WTC11 (cell line): ENCODE measurements at regions not wholly inside any gene's neighbourhood (a gene's known extent, or its start where the extent isn't known, plus 50 kb on each side); places are given as distances from the start of the nearest gene placed in this dataset.

Experiments
- ATAC-seq: fragments of 200-7000 bp; cut with Tn5 transposase; 2 replicates; pipeline ENCODE4 v1.10.0; 2021; ENCODE audit warnings: mild to moderate bottlenecking, moderate library complexity
- CTCF ChIA-PET: fragments of 300-600 bp; sonication (Branson Sonifier 250); formaldehyde crosslinking; loops from one replicate; lab custom pipeline; 2021; ENCODE audit warnings: antibody characterized with exemption; lab: Charles Lee
- POLR2A ChIA-PET: fragments of 350-600 bp; sonication (Branson Sonifier 250); formaldehyde crosslinking; loops from one replicate; lab custom pipeline; 2021; ENCODE audit warnings: antibody characterized with exemption; lab: Charles Lee
- DNase-seq: peaks from one replicate; pipeline ENCODE4 v3.0.0; 2021; ENCODE audit warnings: low spot score
- H3K27ac Mint-ChIP-seq: 2 replicates; pipeline ENCODE4 v1.8.0; 2021; ENCODE audit warnings: mixed read lengths
- H3K27me3 Mint-ChIP-seq: 2 replicates; pipeline ENCODE4 v1.8.0; 2021; ENCODE audit warnings: low read depth, mild to moderate bottlenecking, moderate library complexity, mixed read lengths
- H3K36me3 Mint-ChIP-seq: 2 replicates; pipeline ENCODE4 v1.8.0; 2021; ENCODE audit warnings: mixed read lengths
- H3K4me1 Mint-ChIP-seq: 2 replicates; pipeline ENCODE4 v1.8.0; 2022; ENCODE audit warnings: mixed read lengths
- H3K4me3 Mint-ChIP-seq: 2 replicates; pipeline ENCODE4 v1.8.0; 2021; ENCODE audit warnings: mild to moderate bottlenecking, moderate library complexity, mixed read lengths
- H3K9me3 Mint-ChIP-seq: 2 replicates; pipeline ENCODE4 v1.8.0; 2021; ENCODE audit warnings: mixed read lengths
- CREM ChIP-seq: sonication (generic); formaldehyde crosslinking; IDR thresholded peaks from 2 replicates; pipeline ENCODE4 v1.8.1; 2022; ENCODE audit warnings: mild to moderate bottlenecking, missing genetic modification reagents, moderate library complexity
- E2F4 ChIP-seq: sonication (generic); formaldehyde crosslinking; IDR thresholded peaks from 2 replicates; pipeline ENCODE4 v1.8.1; 2022; ENCODE audit warnings: low read depth, mild to moderate bottlenecking, moderate library complexity, missing genetic modification reagents, borderline replicate concordance
- E2F5 ChIP-seq: sonication (generic); formaldehyde crosslinking; IDR thresholded peaks from 2 replicates; pipeline ENCODE4 v1.8.1; 2022; ENCODE audit warnings: mild to moderate bottlenecking, moderate library complexity, missing genetic modification reagents
- ELF4 ChIP-seq: sonication (generic); formaldehyde crosslinking; IDR thresholded peaks from 2 replicates; pipeline ENCODE4 v1.8.1; 2022; ENCODE audit warnings: low read depth, mild to moderate bottlenecking, moderate library complexity, missing genetic modification reagents
- EMX1 ChIP-seq: fragments of 250-450 bp; sonication (Bioruptor Pico); IDR thresholded peaks from 2 replicates; pipeline ENCODE4 v1.8.0; 2021; ENCODE audit warnings: mild to moderate bottlenecking
- FOXP1 ChIP-seq: sonication (generic); formaldehyde crosslinking; IDR thresholded peaks from 2 replicates; pipeline ENCODE4 v1.8.0; 2022; ENCODE audit warnings: missing genetic modification reagents, mild to moderate bottlenecking, moderate library complexity, borderline replicate concordance
- GRHL2 ChIP-seq: fragments of 250-450 bp; sonication (Bioruptor Pico); IDR thresholded peaks from 2 replicates; pipeline ENCODE4 v1.8.0; 2022; ENCODE audit warnings: mild to moderate bottlenecking, moderate library complexity; ENCODE audit not compliant: insufficient replicate concordance, severe bottlenecking
- GTF2I ChIP-seq: fragments of 250-450 bp; sonication (Bioruptor Pico); conservative IDR thresholded peaks from 2 replicates; pipeline ENCODE4 v1.4.0; 2021; ENCODE audit warnings: mild to moderate bottlenecking
- HMGA2 ChIP-seq: fragments of 250-450 bp; sonication (Bioruptor Pico); IDR thresholded peaks from 2 replicates; pipeline ENCODE4 v1.4.0; 2021; ENCODE audit warnings: mild to moderate bottlenecking, moderate library complexity
- JAZF1 ChIP-seq: fragments of 250-450 bp; sonication (Bioruptor Pico); IDR thresholded peaks from 2 replicates; pipeline ENCODE4 v1.9.0; 2021; ENCODE audit warnings: moderate library complexity, mild to moderate bottlenecking, inconsistent platforms
- NFATC4 ChIP-seq: fragments of 250-450 bp; sonication (Bioruptor Pico); IDR thresholded peaks from 2 replicates; pipeline ENCODE4 v1.9.0; 2021; ENCODE audit warnings: mild to moderate bottlenecking
- NR1H2 ChIP-seq: sonication (generic); formaldehyde crosslinking; IDR thresholded peaks from 2 replicates; pipeline ENCODE4 v1.9.0; 2021; ENCODE audit warnings: mild to moderate bottlenecking, moderate library complexity, missing genetic modification reagents
- NR2C2 ChIP-seq: sonication (generic); formaldehyde crosslinking; IDR thresholded peaks from 2 replicates; pipeline ENCODE4 v1.8.0; 2022; ENCODE audit warnings: mild to moderate bottlenecking, missing genetic modification reagents
- NR3C1 ChIP-seq: sonication (generic); formaldehyde crosslinking; conservative IDR thresholded peaks from 2 replicates; pipeline ENCODE4 v1.8.1; 2023; ENCODE audit warnings: low read depth, mild to moderate bottlenecking, missing genetic modification reagents
- SMAD3 ChIP-seq: sonication (generic); formaldehyde crosslinking; IDR thresholded peaks from 2 replicates; pipeline ENCODE4 v1.8.0; 2022; ENCODE audit warnings: missing genetic modification reagents, mild to moderate bottlenecking, borderline replicate concordance
- SOX15 ChIP-seq: fragments of 250-450 bp; sonication (Bioruptor Pico); IDR thresholded peaks from 2 replicates; pipeline ENCODE4 v1.9.0; 2021; ENCODE audit warnings: mild to moderate bottlenecking
- SP1 ChIP-seq: sonication (generic); formaldehyde crosslinking; conservative IDR thresholded peaks from 2 replicates; pipeline ENCODE4 v1.8.1; 2022; ENCODE audit warnings: missing genetic modification reagents
- ZBTB21 ChIP-seq: sonication (generic); formaldehyde crosslinking; IDR thresholded peaks from 2 replicates; pipeline ENCODE4 v1.8.1; 2023; ENCODE audit warnings: mild to moderate bottlenecking, missing genetic modification reagents, borderline replicate concordance
- ZNF232 ChIP-seq: sonication (generic); formaldehyde crosslinking; IDR thresholded peaks from 2 replicates; pipeline ENCODE4 v1.8.0; 2022; ENCODE audit warnings: mild to moderate bottlenecking, missing genetic modification reagents
- ZNF317 ChIP-seq: sonication (generic); formaldehyde crosslinking; IDR thresholded peaks from 2 replicates; pipeline ENCODE4 v1.8.1; 2023; ENCODE audit warnings: low read depth, mild to moderate bottlenecking, moderate library complexity, missing genetic modification reagents, borderline replicate concordance
- ZNF396 ChIP-seq: fragments of 250-450 bp; sonication (Bioruptor Pico); IDR thresholded peaks from 2 replicates; pipeline ENCODE4 v1.8.0; 2021; ENCODE audit warnings: mild to moderate bottlenecking, moderate library complexity, borderline replicate concordance
- ZNF416 ChIP-seq: fragments of 250-450 bp; sonication (Bioruptor Pico); IDR thresholded peaks from 2 replicates; pipeline ENCODE4 v1.9.0; 2021; ENCODE audit warnings: mild to moderate bottlenecking, inconsistent platforms
- ZSCAN18 ChIP-seq: fragments of 250-450 bp; sonication (Bioruptor Pico); IDR thresholded peaks from 2 replicates; pipeline ENCODE4 v2.1.2; 2022; ENCODE audit warnings: mild to moderate bottlenecking, moderate library complexity
- TF ChIP-seq, protein P1 (sequence below): fragments of 250-450 bp; sonication (Bioruptor Pico); IDR thresholded peaks from 2 replicates; pipeline ENCODE4 v1.9.0; 2021; ENCODE audit warnings: moderate library complexity, mild to moderate bottlenecking, inconsistent platforms, borderline replicate concordance
- TF ChIP-seq, protein P2 (sequence below): sonication (generic); formaldehyde crosslinking; IDR thresholded peaks from 2 replicates; pipeline ENCODE4 v1.8.1; 2023; ENCODE audit warnings: mild to moderate bottlenecking, moderate library complexity, missing genetic modification reagents

GRCh38 chr2:153543635-153544071 lies 65.1 kb upstream of the RPRM start:
- H3K4me1 Mint-ChIP-seq = peaks cover 31% of the 10 kb centered on the region
- no peak for DNase-seq
- H3K27me3 Mint-ChIP-seq = no peaks in the 10 kb centered on the region; the same call in 1 of the 2 replicates
- peak overlapping the region; percentile 37 for H3K4me3 Mint-ChIP-seq
- H3K9me3 Mint-ChIP-seq = peaks cover 25% of the 10 kb centered on the region
- peak; percentile 94 for ATAC-seq
- peaks cover 30% of the 10 kb centered on the region for H3K36me3 Mint-ChIP-seq
- ChIA-PET CTCF (interaction anchor here (1.1 kb wide), 2 partner anchors 9 to 801 kb away, joined by 3 to 4 read pairs; no protein-coding TSS in a partner anchor), POLR2A (no interaction called here)
- peak overlapping the region; percentile 96 for H3K27ac Mint-ChIP-seq
- TF ChIP-seq EMX1 (CRISPR knock-in tag) = no peak
- TF ChIP-seq NR2C2 (CRISPR knock-in tag) = no peak
- no peak for TF ChIP-seq E2F4 (CRISPR knock-in tag)
- TF ChIP-seq ELF4 (CRISPR knock-in tag) = no peak
- TF ChIP-seq CREM (CRISPR knock-in tag) = no peak
- TF ChIP-seq HMGA2 = no peak
- TF ChIP-seq ZNF396 (CRISPR knock-in tag) = no peak
- TF ChIP-seq ZNF416 = no peak
- TF ChIP-seq GRHL2 (CRISPR knock-in tag) = no peak
- no peak for TF ChIP-seq SOX15

- Mint-ChIP-seq H3K36me3 (peaks cover 9% of the 10 kb centered on the region), H3K4me3 (no peak overlapping the region), H3K27ac (no peak overlapping the region), H3K4me1 (peaks cover 31% of the 10 kb centered on the region), H3K9me3 (peaks cover 9% of the 10 kb centered on the region), H3K27me3 (no peaks in the 10 kb centered on the region; the same call in 1 of the 2 replicates)
- TF ChIP-seq NR1H2 (CRISPR knock-in tag) (no peak), FOXP1 (CRISPR knock-in tag) (no peak), ZSCAN18 (CRISPR knock-in tag) (no peak), NR3C1 (no peak), SP1 (no peak), SMAD3 (CRISPR knock-in tag) (no peak), ZBTB21 (CRISPR knock-in tag) (no peak), E2F5 (CRISPR knock-in tag) (no peak)
- TF ChIP-seq, protein P1, sequence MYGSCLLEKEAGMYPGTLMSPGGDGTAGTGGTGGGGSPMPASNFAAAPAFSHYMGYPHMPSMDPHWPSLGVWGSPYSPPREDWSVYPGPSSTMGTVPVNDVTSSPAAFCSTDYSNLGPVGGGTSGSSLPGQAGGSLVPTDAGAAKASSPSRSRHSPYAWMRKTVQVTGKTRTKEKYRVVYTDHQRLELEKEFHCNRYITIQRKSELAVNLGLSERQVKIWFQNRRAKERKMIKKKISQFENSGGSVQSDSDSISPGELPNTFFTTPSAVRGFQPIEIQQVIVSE (CRISPR knock-in tag) = no peak
- DNase-seq (no peak), ATAC-seq (no peak)
- POLR2A ChIA-PET = no interaction called here
- CTCF ChIA-PET = no interaction called here
Measured at GRCh38 chr2:153546358-153546757, 67.8 kb upstream of the RPRM start.

- CTCF ChIA-PET = no interaction called here
- TF ChIP-seq GTF2I = no peak
- TF ChIP-seq NR2C2 (CRISPR knock-in tag) = no peak
- TF ChIP-seq NFATC4 (CRISPR knock-in tag) = no peak
- TF ChIP-seq, protein P2, sequence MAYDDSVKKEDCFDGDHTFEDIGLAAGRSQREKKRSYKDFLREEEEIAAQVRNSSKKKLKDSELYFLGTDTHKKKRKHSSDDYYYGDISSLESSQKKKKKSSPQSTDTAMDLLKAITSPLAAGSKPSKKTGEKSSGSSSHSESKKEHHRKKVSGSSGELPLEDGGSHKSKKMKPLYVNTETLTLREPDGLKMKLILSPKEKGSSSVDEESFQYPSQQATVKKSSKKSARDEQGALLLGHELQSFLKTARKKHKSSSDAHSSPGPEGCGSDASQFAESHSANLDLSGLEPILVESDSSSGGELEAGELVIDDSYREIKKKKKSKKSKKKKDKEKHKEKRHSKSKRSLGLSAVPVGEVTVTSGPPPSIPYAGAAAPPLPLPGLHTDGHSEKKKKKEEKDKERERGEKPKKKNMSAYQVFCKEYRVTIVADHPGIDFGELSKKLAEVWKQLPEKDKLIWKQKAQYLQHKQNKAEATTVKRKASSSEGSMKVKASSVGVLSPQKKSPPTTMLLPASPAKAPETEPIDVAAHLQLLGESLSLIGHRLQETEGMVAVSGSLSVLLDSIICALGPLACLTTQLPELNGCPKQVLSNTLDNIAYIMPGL (CRISPR knock-in tag) = no peak
- TF ChIP-seq JAZF1 (CRISPR knock-in tag) = no peak
- TF ChIP-seq EMX1 (CRISPR knock-in tag) = no peak
- TF ChIP-seq E2F5 (CRISPR knock-in tag) = no peak
- TF ChIP-seq ZNF317 (CRISPR knock-in tag) = no peak
- TF ChIP-seq FOXP1 (CRISPR knock-in tag) = no peak
- no peak for TF ChIP-seq ZNF232 (CRISPR knock-in tag)
Measured at GRCh38 chr2:153548536-153548935, 70.0 kb upstream of the RPRM start.

More at GRCh38 chr2:153548536-153548935, 70.0 kb upstream of the RPRM start:
- H3K27ac Mint-ChIP-seq = no peak overlapping the region
- no peaks in the 10 kb centered on the region for H3K36me3 Mint-ChIP-seq
- ATAC-seq (no peak), DNase-seq (no peak)
- H3K4me1 Mint-ChIP-seq = peaks cover 20% of the 10 kb centered on the region
- POLR2A ChIA-PET = no interaction called here
- H3K4me3 Mint-ChIP-seq = no peak overlapping the region
- no peaks in the 10 kb centered on the region for H3K27me3 Mint-ChIP-seq
- no peaks in the 10 kb centered on the region; the same call in 1 of the 2 replicates for H3K9me3 Mint-ChIP-seq
